Right atrium auricular region (tissue), 2 donors: ENCODE measurements at regions not wholly inside any gene's neighbourhood (a gene's known extent, or its start where the extent isn't known, plus 50 kb on each side); places are given as distances from the start of the nearest gene placed in this dataset.

Experiments
- DNase-seq: peaks from one replicate; pipeline ENCODE4 v3.0.0-alpha.2; 2019; ENCODE audit warnings: low spot score
- H3K27ac ChIP-seq, 2 donors: fragments of 200-600 bp; sonication (generic); 1 replicate in 1 of 2; 2 replicates in 1 of 2; pipeline ENCODE4 v1.5.1; 2016 to 2019
- H3K27me3 ChIP-seq, 2 donors: fragments of 200-600 bp; sonication (generic); one replicate each; pipeline versions ENCODE4 v1.5.1 to v1.6.0; 2017 to 2019
- H3K36me3 ChIP-seq: fragments of 200-600 bp; sonication (generic); one replicate; pipeline ENCODE4 v1.5.1; 2016
- H3K4me1 ChIP-seq, 2 donors: fragments of 200-600 bp; sonication (generic); one replicate each; pipeline versions ENCODE4 v1.5.1 to v1.6.0; 2017 to 2019
- H3K4me3 ChIP-seq, 2 donors: fragments of 200-600 bp; sonication (generic); 1 replicate in 1 of 2; 2 replicates in 1 of 2; pipeline ENCODE4 v1.5.1; 2017 to 2019; ENCODE audit warnings: mild to moderate bottlenecking in 1 of 2, moderate library complexity in 1 of 2
- H3K9me3 ChIP-seq, 2 donors: fragments of 200-600 bp; sonication (generic); one replicate each; pipeline ENCODE4 v1.5.1; 2019
- TF ChIP-seq, protein P1 (sequence below), 2 donors: fragments of 200-600 bp; sonication (generic); IDR thresholded peaks; one replicate each; pipeline ENCODE4 v1.5.1; 2019; ENCODE audit warnings: antibody characterized with exemption in 2 of 2

GRCh38 chr5:96302174-96302738 lies 130.8 kb downstream of the PCSK1 start:
- DNase-seq: no peak
- Histone ChIP-seq H3K27me3 (no peaks in the 10 kb centered on the region), H3K27ac (no peak overlapping the region), H3K4me3 (no peak overlapping the region), H3K4me1 (peaks cover 0 to 5% of the 10 kb centered on the region in 2 donors), H3K36me3 (no peaks in the 10 kb centered on the region), H3K9me3 (peaks cover 0 to 19% of the 10 kb centered on the region in 2 donors)
- TF ChIP-seq, protein P1, sequence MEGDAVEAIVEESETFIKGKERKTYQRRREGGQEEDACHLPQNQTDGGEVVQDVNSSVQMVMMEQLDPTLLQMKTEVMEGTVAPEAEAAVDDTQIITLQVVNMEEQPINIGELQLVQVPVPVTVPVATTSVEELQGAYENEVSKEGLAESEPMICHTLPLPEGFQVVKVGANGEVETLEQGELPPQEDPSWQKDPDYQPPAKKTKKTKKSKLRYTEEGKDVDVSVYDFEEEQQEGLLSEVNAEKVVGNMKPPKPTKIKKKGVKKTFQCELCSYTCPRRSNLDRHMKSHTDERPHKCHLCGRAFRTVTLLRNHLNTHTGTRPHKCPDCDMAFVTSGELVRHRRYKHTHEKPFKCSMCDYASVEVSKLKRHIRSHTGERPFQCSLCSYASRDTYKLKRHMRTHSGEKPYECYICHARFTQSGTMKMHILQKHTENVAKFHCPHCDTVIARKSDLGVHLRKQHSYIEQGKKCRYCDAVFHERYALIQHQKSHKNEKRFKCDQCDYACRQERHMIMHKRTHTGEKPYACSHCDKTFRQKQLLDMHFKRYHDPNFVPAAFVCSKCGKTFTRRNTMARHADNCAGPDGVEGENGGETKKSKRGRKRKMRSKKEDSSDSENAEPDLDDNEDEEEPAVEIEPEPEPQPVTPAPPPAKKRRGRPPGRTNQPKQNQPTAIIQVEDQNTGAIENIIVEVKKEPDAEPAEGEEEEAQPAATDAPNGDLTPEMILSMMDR (IDR thresholded peaks at IDR 0.05): no peak

DNA sequence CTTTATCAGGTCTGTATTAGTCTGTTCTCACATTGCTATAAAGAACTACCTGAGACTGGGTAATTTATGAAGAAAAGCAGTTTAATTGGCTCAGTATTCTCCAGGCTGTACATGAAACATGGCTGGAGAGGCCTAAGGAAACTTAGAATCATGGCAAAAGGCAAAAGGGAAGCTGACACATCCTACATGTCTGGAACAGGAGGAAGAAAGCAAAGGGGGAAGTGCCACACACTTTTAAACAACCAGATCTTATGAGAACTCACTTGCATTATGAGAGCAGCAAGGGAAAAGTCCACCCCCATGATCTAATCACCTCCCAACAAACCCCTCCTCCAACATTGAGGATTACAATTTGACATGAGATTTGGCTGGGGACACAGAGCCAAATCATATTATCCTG lies 132.1 kb downstream of the PCSK1 start:
- no peaks in the 10 kb centered on the region for H3K27me3 ChIP-seq
- TF ChIP-seq, protein P1 (IDR thresholded peaks at IDR 0.05): no peak
- H3K36me3 ChIP-seq: no peaks in the 10 kb centered on the region
- peaks cover 0 to 19% of the 10 kb centered on the region in 2 donors for H3K9me3 ChIP-seq
- H3K4me3 ChIP-seq: no peak overlapping the region
- no peak overlapping the region for H3K27ac ChIP-seq
- no peak for DNase-seq
- H3K4me1 ChIP-seq: peaks cover 0 to 12% of the 10 kb centered on the region in 2 donors

DNA sequence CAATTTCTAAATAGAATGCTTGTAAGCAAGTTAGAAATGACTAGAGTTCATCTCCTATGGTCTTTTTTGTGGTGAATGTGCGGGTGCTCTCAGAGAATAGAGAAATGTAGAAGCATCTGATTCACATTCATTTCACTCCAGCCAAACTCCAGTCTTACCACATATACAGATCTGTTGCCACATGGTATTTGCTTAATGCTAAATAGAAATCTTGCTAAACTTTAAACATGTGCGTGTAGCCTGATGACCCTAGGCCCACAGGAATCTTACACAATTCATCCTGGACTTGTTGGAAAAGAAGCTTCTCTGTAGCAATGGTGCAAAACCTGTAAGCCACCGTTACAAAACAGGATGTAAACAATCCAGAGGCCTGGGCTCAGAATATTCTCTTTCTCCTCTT lies 135.2 kb downstream of the PCSK1 start:
- Histone ChIP-seq H3K9me3 (peaks cover 0 to 12% of the 10 kb centered on the region in 2 donors), H3K4me1 (peaks cover 4 to 18% of the 10 kb centered on the region in 2 donors), H3K27ac (peak overlapping the region; percentile 39 to 80), H3K4me3 (no peak overlapping the region), H3K27me3 (no peaks in the 10 kb centered on the region), H3K36me3 (no peaks in the 10 kb centered on the region)
- no peak for DNase-seq
- TF ChIP-seq, protein P1 (IDR thresholded peaks at IDR 0.05): no peak

- Histone ChIP-seq H3K9me3 (peaks cover 0 to 8% of the 10 kb centered on the region in 2 donors), H3K27me3 (no peaks in the 10 kb centered on the region), H3K36me3 (no peaks in the 10 kb centered on the region), H3K4me1 (peaks cover 4 to 18% of the 10 kb centered on the region in 2 donors), H3K4me3 (no peak overlapping the region), H3K27ac (peak overlapping the region; percentile 39 to 80)
- TF ChIP-seq, protein P1 (IDR thresholded peaks at IDR 0.05): no peak
- no peak for DNase-seq
Measured at GRCh38 chr5:96297290-96297689, 135.8 kb downstream of the PCSK1 start.

GRCh38 chr5:96294884-96295202 lies 138.2 kb downstream of the PCSK1 start:
- Histone ChIP-seq H3K27me3 (no peaks in the 10 kb centered on the region), H3K9me3 (no peaks in the 10 kb centered on the region), H3K36me3 (no peaks in the 10 kb centered on the region), H3K4me1 (peaks cover 4 to 18% of the 10 kb centered on the region in 2 donors), H3K4me3 (no peak overlapping the region), H3K27ac (peak overlapping the region; percentile 55 to 80)
- TF ChIP-seq, protein P1 (IDR thresholded peaks at IDR 0.05): no peak
- DNase-seq: no peak
